HepG2 (cell line): ENCODE measurements at regions not wholly inside any gene's neighbourhood (a gene's known extent, or its start where the extent isn't known, plus 50 kb on each side); places are given as distances from the start of the nearest gene placed in this dataset.
A peak's percentile ranks its signal among the peaks of the same experiment; 100 is the strongest.

Source experiments
- KLF11 ChIP-seq: IDR thresholded peaks from 2 replicates; pipeline ENCODE4 v1.6.1; 2016; ENCODE audit warnings: missing compliant biosample characterization
- KMT2B ChIP-seq: IDR thresholded peaks from 2 replicates; pipeline ENCODE4 v1.6.1; 2016; ENCODE audit warnings: missing genetic modification reagents, missing compliant biosample characterization
- MBD4 ChIP-seq: IDR thresholded peaks from 2 replicates; pipeline ENCODE4 v1.6.1; 2012; ENCODE audit warnings: low read length, inconsistent platforms, borderline replicate concordance
- SAFB2 ChIP-seq: sonication (generic); formaldehyde crosslinking; IDR thresholded peaks from 2 replicates; pipeline ENCODE4 v1.5.1; 2020; ENCODE audit warnings: missing genetic modification reagents, low read depth, mild to moderate bottlenecking, borderline replicate concordance
- SAP130 ChIP-seq: IDR thresholded peaks from 2 replicates; pipeline ENCODE4 v1.6.1; 2016; ENCODE audit warnings: low read depth
- TAF1 ChIP-seq: sonication (generic); formaldehyde crosslinking; IDR thresholded peaks from 2 replicates; pipeline ENCODE4 v1.4.0; 2020; ENCODE audit warnings: missing genetic modification reagents
- TSC22D2 ChIP-seq: sonication (generic); formaldehyde crosslinking; IDR thresholded peaks from 2 replicates; pipeline ENCODE4 v1.5.1; 2020; ENCODE audit warnings: missing genetic modification reagents, mild to moderate bottlenecking, borderline replicate concordance
- YEATS2 ChIP-seq: sonication (generic); formaldehyde crosslinking; IDR thresholded peaks from 2 replicates; pipeline ENCODE4 v1.4.0; 2020; ENCODE audit warnings: missing genetic modification reagents, borderline replicate concordance
- ZBTB21 ChIP-seq: sonication (generic); formaldehyde crosslinking; IDR thresholded peaks from 2 replicates; pipeline ENCODE4 v1.4.0; 2020; ENCODE audit warnings: missing genetic modification reagents
- ZNF263 ChIP-seq: sonication (generic); formaldehyde crosslinking; IDR thresholded peaks from 2 replicates; pipeline ENCODE4 v1.4.0; 2020; ENCODE audit warnings: missing genetic modification reagents
- ZNF549 ChIP-seq: sonication (generic); formaldehyde crosslinking; IDR thresholded peaks from 2 replicates; pipeline ENCODE4 v1.5.0; 2020; ENCODE audit warnings: missing genetic modification reagents
- ZNF660 ChIP-seq: sonication (generic); formaldehyde crosslinking; IDR thresholded peaks from 2 replicates; pipeline ENCODE4 v1.5.1; 2020; ENCODE audit warnings: mild to moderate bottlenecking, low read depth, missing genetic modification reagents, borderline replicate concordance
- ZNF678 ChIP-seq: sonication (generic); formaldehyde crosslinking; IDR thresholded peaks from 2 replicates; pipeline ENCODE4 v1.4.0; 2020; ENCODE audit warnings: mild to moderate bottlenecking, missing genetic modification reagents
- ZNF703 ChIP-seq: sonication (generic); formaldehyde crosslinking; IDR thresholded peaks from 2 replicates; pipeline ENCODE4 v1.5.1; 2020; ENCODE audit warnings: missing genetic modification reagents, mild to moderate bottlenecking, moderate library complexity, borderline replicate concordance
- ZNF747 ChIP-seq: sonication (generic); formaldehyde crosslinking; IDR thresholded peaks from 2 replicates; pipeline ENCODE4 v1.8.1; 2023; ENCODE audit warnings: missing genetic modification reagents, mild to moderate bottlenecking, borderline replicate concordance
- TF ChIP-seq, protein P1 (sequence below): IDR thresholded peaks from 2 replicates; pipeline ENCODE4 v1.6.1; 2016
- TF ChIP-seq, protein P2 (sequence below): sonication (generic); formaldehyde crosslinking; IDR thresholded peaks from 2 replicates; pipeline ENCODE4 v1.5.0; 2020; ENCODE audit warnings: mild to moderate bottlenecking, missing genetic modification reagents, borderline replicate concordance
- TF ChIP-seq, protein P3 (sequence below): sonication (generic); formaldehyde crosslinking; IDR thresholded peaks from 2 replicates; pipeline ENCODE4 v1.5.0; 2020; ENCODE audit warnings: missing genetic modification reagents, mild to moderate bottlenecking, borderline replicate concordance
- TF ChIP-seq, protein P4 (sequence below): sonication (generic); formaldehyde crosslinking; IDR thresholded peaks from 2 replicates; pipeline ENCODE4 v1.4.0; 2020; ENCODE audit warnings: missing genetic modification reagents
- TF ChIP-seq, protein P5 (sequence below): sonication (generic); formaldehyde crosslinking; IDR thresholded peaks from 2 replicates; pipeline ENCODE4 v1.5.1; 2020; ENCODE audit warnings: mild to moderate bottlenecking, moderate library complexity, missing genetic modification reagents

DNA sequence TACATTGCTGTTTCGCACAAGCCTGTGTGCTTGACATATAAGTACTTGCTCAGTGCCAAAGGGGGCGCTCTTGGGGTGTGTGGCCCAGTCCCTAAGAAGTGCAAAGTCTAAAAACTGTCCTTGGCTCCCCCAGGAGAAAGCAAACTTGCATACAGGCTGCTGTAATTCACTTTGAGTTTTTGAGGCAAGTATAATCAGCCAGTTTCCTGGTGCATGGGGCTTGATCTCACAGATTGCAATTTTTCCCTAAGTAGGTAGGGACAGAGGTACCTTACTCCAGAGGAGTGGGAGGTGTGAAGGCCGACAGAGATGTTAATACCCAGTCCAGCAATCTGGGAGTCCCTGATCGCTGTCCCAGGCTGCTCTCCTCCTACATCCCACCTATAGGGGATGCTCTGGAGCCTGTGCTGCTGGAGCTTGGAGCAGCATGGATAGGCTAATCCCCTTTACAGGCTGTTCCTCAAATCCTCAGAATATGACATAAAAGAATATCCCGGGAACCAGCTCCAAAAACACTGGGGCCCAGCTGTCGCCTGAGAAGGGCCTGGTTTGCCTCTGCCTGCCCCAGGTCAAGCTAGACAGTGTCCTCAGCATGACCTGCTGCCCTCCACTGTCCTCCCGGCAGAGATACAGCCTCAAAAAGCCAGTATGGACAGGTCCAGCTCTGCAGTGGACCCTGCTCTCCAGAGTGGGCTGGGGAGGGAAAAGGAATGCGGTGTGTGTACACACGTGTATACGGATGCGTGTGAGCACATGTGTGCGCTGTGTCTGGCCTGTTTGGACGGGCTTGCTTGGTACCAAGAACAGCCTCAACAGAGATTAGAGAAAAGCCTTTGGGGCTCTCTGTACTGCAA is 136.5 kb upstream of the HAAO start (continued):
- TF ChIP-seq SAFB2 (CRISPR knock-in tag) (no peak; the same call in 1 of the 2 replicates), ZBTB21 (CRISPR knock-in tag) (no peak), ZNF263 (CRISPR knock-in tag) (peak; percentile 64; the same call in 1 of the 2 replicates), ZNF747 (CRISPR knock-in tag) (no peak), MBD4 (no peak), ZNF660 (CRISPR knock-in tag) (no peak), ZNF703 (CRISPR knock-in tag) (no peak), ZNF549 (0 out of 2 replicates have a peak, but pooled peaks have one; percentile 51), KMT2B (CRISPR knock-in tag) (no peak), YEATS2 (no peak), TSC22D2 (CRISPR knock-in tag) (no peak), TAF1 (CRISPR knock-in tag) (no peak), ZNF678 (CRISPR knock-in tag) (no peak), SAP130 (CRISPR knock-in tag) (peak; percentile 84), KLF11 (CRISPR knock-in tag) (no peak)
- TF ChIP-seq, protein P1, sequence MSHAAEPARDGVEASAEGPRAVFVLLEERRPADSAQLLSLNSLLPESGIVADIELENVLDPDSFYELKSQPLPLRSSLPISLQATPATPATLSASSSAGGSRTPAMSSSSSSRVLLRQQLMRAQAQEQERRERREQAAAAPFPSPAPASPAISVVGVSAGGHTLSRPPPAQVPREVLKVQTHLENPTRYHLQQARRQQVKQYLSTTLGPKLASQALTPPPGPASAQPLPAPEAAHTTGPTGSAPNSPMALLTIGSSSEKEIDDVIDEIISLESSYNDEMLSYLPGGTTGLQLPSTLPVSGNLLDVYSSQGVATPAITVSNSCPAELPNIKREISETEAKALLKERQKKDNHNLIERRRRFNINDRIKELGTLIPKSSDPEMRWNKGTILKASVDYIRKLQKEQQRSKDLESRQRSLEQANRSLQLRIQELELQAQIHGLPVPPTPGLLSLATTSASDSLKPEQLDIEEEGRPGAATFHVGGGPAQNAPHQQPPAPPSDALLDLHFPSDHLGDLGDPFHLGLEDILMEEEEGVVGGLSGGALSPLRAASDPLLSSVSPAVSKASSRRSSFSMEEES (CRISPR knock-in tag), result peak; percentile 52; the same call in 1 of the 2 replicates
- TF ChIP-seq, protein P2, sequence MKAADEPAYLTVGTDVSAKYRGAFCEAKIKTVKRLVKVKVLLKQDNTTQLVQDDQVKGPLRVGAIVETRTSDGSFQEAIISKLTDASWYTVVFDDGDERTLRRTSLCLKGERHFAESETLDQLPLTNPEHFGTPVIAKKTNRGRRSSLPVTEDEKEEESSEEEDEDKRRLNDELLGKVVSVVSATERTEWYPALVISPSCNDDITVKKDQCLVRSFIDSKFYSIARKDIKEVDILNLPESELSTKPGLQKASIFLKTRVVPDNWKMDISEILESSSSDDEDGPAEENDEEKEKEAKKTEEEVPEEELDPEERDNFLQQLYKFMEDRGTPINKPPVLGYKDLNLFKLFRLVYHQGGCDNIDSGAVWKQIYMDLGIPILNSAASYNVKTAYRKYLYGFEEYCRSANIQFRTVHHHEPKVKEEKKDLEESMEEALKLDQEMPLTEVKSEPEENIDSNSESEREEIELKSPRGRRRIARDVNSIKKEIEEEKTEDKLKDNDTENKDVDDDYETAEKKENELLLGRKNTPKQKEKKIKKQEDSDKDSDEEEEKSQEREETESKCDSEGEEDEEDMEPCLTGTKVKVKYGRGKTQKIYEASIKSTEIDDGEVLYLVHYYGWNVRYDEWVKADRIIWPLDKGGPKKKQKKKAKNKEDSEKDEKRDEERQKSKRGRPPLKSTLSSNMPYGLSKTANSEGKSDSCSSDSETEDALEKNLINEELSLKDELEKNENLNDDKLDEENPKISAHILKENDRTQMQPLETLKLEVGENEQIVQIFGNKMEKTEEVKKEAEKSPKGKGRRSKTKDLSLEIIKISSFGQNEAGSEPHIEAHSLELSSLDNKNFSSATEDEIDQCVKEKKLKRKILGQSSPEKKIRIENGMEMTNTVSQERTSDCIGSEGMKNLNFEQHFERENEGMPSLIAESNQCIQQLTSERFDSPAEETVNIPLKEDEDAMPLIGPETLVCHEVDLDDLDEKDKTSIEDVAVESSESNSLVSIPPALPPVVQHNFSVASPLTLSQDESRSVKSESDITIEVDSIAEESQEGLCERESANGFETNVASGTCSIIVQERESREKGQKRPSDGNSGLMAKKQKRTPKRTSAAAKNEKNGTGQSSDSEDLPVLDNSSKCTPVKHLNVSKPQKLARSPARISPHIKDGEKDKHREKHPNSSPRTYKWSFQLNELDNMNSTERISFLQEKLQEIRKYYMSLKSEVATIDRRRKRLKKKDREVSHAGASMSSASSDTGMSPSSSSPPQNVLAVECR, result peak; percentile 70
- TF ChIP-seq, protein P3, sequence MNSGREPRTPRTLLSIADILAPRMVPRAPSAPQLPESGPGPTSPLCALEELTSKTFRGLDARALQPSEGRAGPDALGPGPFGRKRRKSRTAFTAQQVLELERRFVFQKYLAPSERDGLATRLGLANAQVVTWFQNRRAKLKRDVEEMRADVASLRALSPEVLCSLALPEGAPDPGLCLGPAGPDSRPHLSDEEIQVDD (CRISPR knock-in tag), result no peak
- TF ChIP-seq, protein P4, sequence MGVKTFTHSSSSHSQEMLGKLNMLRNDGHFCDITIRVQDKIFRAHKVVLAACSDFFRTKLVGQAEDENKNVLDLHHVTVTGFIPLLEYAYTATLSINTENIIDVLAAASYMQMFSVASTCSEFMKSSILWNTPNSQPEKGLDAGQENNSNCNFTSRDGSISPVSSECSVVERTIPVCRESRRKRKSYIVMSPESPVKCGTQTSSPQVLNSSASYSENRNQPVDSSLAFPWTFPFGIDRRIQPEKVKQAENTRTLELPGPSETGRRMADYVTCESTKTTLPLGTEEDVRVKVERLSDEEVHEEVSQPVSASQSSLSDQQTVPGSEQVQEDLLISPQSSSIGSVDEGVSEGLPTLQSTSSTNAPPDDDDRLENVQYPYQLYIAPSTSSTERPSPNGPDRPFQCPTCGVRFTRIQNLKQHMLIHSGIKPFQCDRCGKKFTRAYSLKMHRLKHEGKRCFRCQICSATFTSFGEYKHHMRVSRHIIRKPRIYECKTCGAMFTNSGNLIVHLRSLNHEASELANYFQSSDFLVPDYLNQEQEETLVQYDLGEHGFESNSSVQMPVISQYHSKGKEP (CRISPR knock-in tag), result 0 out of 2 replicates have a peak, but pooled peaks have one; percentile 20
- TF ChIP-seq, protein P5, sequence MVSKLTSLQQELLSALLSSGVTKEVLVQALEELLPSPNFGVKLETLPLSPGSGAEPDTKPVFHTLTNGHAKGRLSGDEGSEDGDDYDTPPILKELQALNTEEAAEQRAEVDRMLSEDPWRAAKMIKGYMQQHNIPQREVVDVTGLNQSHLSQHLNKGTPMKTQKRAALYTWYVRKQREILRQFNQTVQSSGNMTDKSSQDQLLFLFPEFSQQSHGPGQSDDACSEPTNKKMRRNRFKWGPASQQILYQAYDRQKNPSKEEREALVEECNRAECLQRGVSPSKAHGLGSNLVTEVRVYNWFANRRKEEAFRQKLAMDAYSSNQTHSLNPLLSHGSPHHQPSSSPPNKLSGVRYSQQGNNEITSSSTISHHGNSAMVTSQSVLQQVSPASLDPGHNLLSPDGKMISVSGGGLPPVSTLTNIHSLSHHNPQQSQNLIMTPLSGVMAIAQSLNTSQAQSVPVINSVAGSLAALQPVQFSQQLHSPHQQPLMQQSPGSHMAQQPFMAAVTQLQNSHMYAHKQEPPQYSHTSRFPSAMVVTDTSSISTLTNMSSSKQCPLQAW (CRISPR knock-in tag), result peak; percentile 66
